ENCODE measurements at regions not wholly inside any gene's neighbourhood (a gene's known extent, or its start where the extent isn't known, plus 50 kb on each side); places are given as distances from the start of the nearest gene placed in this dataset.

- Histone ChIP-seq H3K4me3 (no peak overlapping the region), H3K4me1 (no peaks in the 10 kb centered on the region), H3K27ac (no peak overlapping the region), H3K9me3 (no peaks in the 10 kb centered on the region), H3K27me3 (no peaks in the 10 kb centered on the region), H3K36me3 (no peaks in the 10 kb centered on the region)
- intact Hi-C loops (cut with DNase I; ENCODE audit: low total_unique reads), result no loop called here
- DNase-seq (ENCODE audit: low spot score in 2 of 2), result no peak
- TF ChIP-seq POLR2AphosphoS5 (IDR thresholded peaks at IDR 0.05), result no peak
Observed at GRCh38 chr4:158080354-158080753, 92.5 kb downstream of the GASK1B start.

- no peak overlapping the region for H3K27ac ChIP-seq
- no peaks in the 10 kb centered on the region for H3K9me3 ChIP-seq
- no peaks in the 10 kb centered on the region for H3K27me3 ChIP-seq
- TF ChIP-seq POLR2AphosphoS5 (IDR thresholded peaks at IDR 0.05) (no peak), POLR2A (IDR thresholded peaks at IDR 0.05) (no peak), CTCF (IDR thresholded peaks at IDR 0.05) (no peak)
- no peaks in the 10 kb centered on the region for H3K36me3 ChIP-seq
- intact Hi-C loops (cut with DNase I; ENCODE audit: low total_unique reads), result no loop called here
- H3K4me1 ChIP-seq, result no peaks in the 10 kb centered on the region
- DNase-seq (ENCODE audit: low spot score in 2 of 2), result no peak
- no peak overlapping the region for H3K4me3 ChIP-seq
Observed at GRCh38 chr4:158079661-158080060, 93.2 kb downstream of the GASK1B start.

- Histone ChIP-seq H3K4me1 (no peaks in the 10 kb centered on the region), H3K27ac (no peak overlapping the region), H3K4me3 (no peak overlapping the region), H3K27me3 (no peaks in the 10 kb centered on the region), H3K36me3 (no peaks in the 10 kb centered on the region), H3K9me3 (no peaks in the 10 kb centered on the region)
- DNase-seq (ENCODE audit: low spot score in 2 of 2), result no peak
- intact Hi-C loops (cut with DNase I; ENCODE audit: low total_unique reads), result no loop called here
- TF ChIP-seq CTCF (IDR thresholded peaks at IDR 0.05) (no peak), POLR2A (IDR thresholded peaks at IDR 0.05) (no peak), POLR2AphosphoS5 (IDR thresholded peaks at IDR 0.05) (no peak)
Observed at GRCh38 chr4:158077835-158078234, 95.0 kb downstream of the GASK1B start.

- intact Hi-C loops (cut with DNase I; ENCODE audit: low total_unique reads), result no loop called here
- Histone ChIP-seq H3K27me3 (no peaks in the 10 kb centered on the region), H3K9me3 (no peaks in the 10 kb centered on the region), H3K27ac (no peak overlapping the region), H3K4me1 (no peaks in the 10 kb centered on the region), H3K36me3 (no peaks in the 10 kb centered on the region), H3K4me3 (no peak overlapping the region)
- no peak for TF ChIP-seq POLR2AphosphoS5 (IDR thresholded peaks at IDR 0.05)
- no peak for TF ChIP-seq POLR2A (IDR thresholded peaks at IDR 0.05)
- TF ChIP-seq CTCF (IDR thresholded peaks at IDR 0.05), result no peak
- no peak for DNase-seq (ENCODE audit: low spot score in 2 of 2)
Observed at GRCh38 chr4:158074851-158075250, 98.0 kb downstream of the GASK1B start.

- Histone ChIP-seq H3K27me3 (no peaks in the 10 kb centered on the region), H3K9me3 (no peaks in the 10 kb centered on the region), H3K27ac (no peak overlapping the region), H3K4me3 (no peak overlapping the region), H3K4me1 (no peaks in the 10 kb centered on the region), H3K36me3 (no peaks in the 10 kb centered on the region)
- DNase-seq (ENCODE audit: low spot score in 2 of 2), result no peak
- TF ChIP-seq POLR2A (IDR thresholded peaks at IDR 0.05) (no peak), POLR2AphosphoS5 (IDR thresholded peaks at IDR 0.05) (no peak), CTCF (IDR thresholded peaks at IDR 0.05) (no peak)
- intact Hi-C loops (cut with DNase I; ENCODE audit: low total_unique reads), result no loop called here
Observed at GRCh38 chr4:158071931-158072330, 100.9 kb downstream of the GASK1B start.

GRCh38 chr4:158068068-158068467 lies 104.8 kb downstream of the GASK1B start:
- Histone ChIP-seq H3K4me1 (no peaks in the 10 kb centered on the region), H3K27ac (no peak overlapping the region), H3K9me3 (no peaks in the 10 kb centered on the region), H3K4me3 (no peak overlapping the region), H3K27me3 (no peaks in the 10 kb centered on the region), H3K36me3 (no peaks in the 10 kb centered on the region)
- TF ChIP-seq POLR2AphosphoS5 (IDR thresholded peaks at IDR 0.05) (no peak), POLR2A (IDR thresholded peaks at IDR 0.05) (no peak), CTCF (IDR thresholded peaks at IDR 0.05) (no peak)
- DNase-seq (ENCODE audit: low spot score in 2 of 2), result no peak
- intact Hi-C loops (cut with DNase I; ENCODE audit: low total_unique reads), result no loop called here
